HEK293 (cell line): ENCODE measurements at regions not wholly inside any gene's neighbourhood (a gene's known extent, or its start where the extent isn't known, plus 50 kb on each side); places are given as distances from the start of the nearest gene placed in this dataset.

Experiments used
- CTCF ChIA-PET: fragments of 350-600 bp; formaldehyde crosslinking; extraction: SDS; loops from one replicate; lab custom pipeline; 2021; ENCODE audit warnings: antibody characterized with exemption; lab: Yijun Ruan, JAX
- POLR2A ChIA-PET: fragments of 300-600 bp; formaldehyde crosslinking; extraction: SDS; loops from one replicate; lab custom pipeline; 2020; ENCODE audit warnings: antibody characterized with exemption, inconsistent platforms; lab: Yijun Ruan, JAX
- H3K27ac ChIP-seq: fragments of 200-500 bp; sonication (Bioruptor generic); 2 replicates; pipeline ENCODE4 v1.5.1; 2014; ENCODE audit warnings: low read depth, low read length, control low read depth, inconsistent platforms; ENCODE audit errors: extremely low read depth
- H3K36me3 ChIP-seq, 2 experiments: fragments of 200-500 bp in 1 of 2; sonication (Bioruptor generic) in 1 of 2; 1 replicate in 1 of 2; 2 replicates in 1 of 2; pipeline ENCODE4 v1.5.1; 2014 to 2017; ENCODE audit warnings: inconsistent platforms in 2 of 2, low read length in 2 of 2; ENCODE audit not compliant: control insufficient read depth in 2 of 2, insufficient read depth in 1 of 2
- H3K4me1 ChIP-seq: fragments of 200-500 bp; sonication (Bioruptor generic); 2 replicates; pipeline ENCODE4 v1.5.1; 2014; ENCODE audit warnings: mild to moderate bottlenecking, low read length, inconsistent platforms; ENCODE audit not compliant: control insufficient read depth, insufficient read depth
- H3K4me3 ChIP-seq: 2 replicates; pipeline ENCODE4 v1.5.1; 2011; ENCODE audit warnings: low read depth, mild to moderate bottlenecking, control low read depth, low read length, moderate library complexity
- H3K9me3 ChIP-seq: fragments of 200-500 bp; sonication (Bioruptor generic); 2 replicates; pipeline ENCODE4 v1.5.1; 2014; ENCODE audit warnings: low read depth, low read length, inconsistent platforms; ENCODE audit not compliant: control insufficient read depth, insufficient read depth
- GLI4 ChIP-seq: fragments of 450-650 bp; formaldehyde crosslinking; IDR thresholded peaks from 2 replicates; pipeline ENCODE4 v1.5.1; 2016; ENCODE audit warnings: missing biosample characterization, missing genetic modification characterization
- REPIN1 ChIP-seq: fragments of 450-650 bp; formaldehyde crosslinking; IDR thresholded peaks from 2 replicates; pipeline ENCODE4 v1.5.1; 2017; ENCODE audit warnings: missing biosample characterization, missing genetic modification characterization, low read depth
- SALL2 ChIP-seq: fragments of 450-650 bp; formaldehyde crosslinking; IDR thresholded peaks from 2 replicates; pipeline ENCODE4 v1.5.0; 2017; ENCODE audit warnings: missing biosample characterization, mild to moderate bottlenecking, missing genetic modification characterization, borderline replicate concordance
- SP3 ChIP-seq: fragments of 450-650 bp; formaldehyde crosslinking; IDR thresholded peaks from 2 replicates; pipeline ENCODE4 v1.5.1; 2016; ENCODE audit warnings: missing biosample characterization, missing genetic modification characterization
- ZFP41 ChIP-seq: fragments of 450-650 bp; formaldehyde crosslinking; IDR thresholded peaks from 2 replicates; pipeline ENCODE4 v1.5.1; 2016; ENCODE audit warnings: missing biosample characterization, missing genetic modification characterization, borderline replicate concordance
- ZNF10 ChIP-seq: fragments of 450-650 bp; formaldehyde crosslinking; IDR thresholded peaks from 2 replicates; pipeline ENCODE4 v1.5.1; 2017; ENCODE audit warnings: missing biosample characterization, missing genetic modification characterization
- ZNF146 ChIP-seq: fragments of 450-650 bp; formaldehyde crosslinking; IDR thresholded peaks from 2 replicates; pipeline ENCODE4 v1.5.1; 2016; ENCODE audit warnings: missing biosample characterization, missing genetic modification characterization
- ZNF214 ChIP-seq: fragments of 450-650 bp; formaldehyde crosslinking; IDR thresholded peaks from 2 replicates; pipeline ENCODE4 v1.5.1; 2017; ENCODE audit warnings: missing biosample characterization, mild to moderate bottlenecking, missing genetic modification characterization, borderline replicate concordance
- ZNF248 ChIP-seq: fragments of 450-650 bp; formaldehyde crosslinking; IDR thresholded peaks from 2 replicates; pipeline ENCODE4 v1.5.1; 2017; ENCODE audit warnings: missing biosample characterization, missing genetic modification characterization
- ZNF341 ChIP-seq: fragments of 450-650 bp; formaldehyde crosslinking; IDR thresholded peaks from 2 replicates; pipeline ENCODE4; 2016; ENCODE audit warnings: low read depth, missing biosample characterization, missing genetic modification characterization
- ZNF366 ChIP-seq: fragments of 450-650 bp; formaldehyde crosslinking; conservative IDR thresholded peaks from 2 replicates; pipeline ENCODE4 v1.5.1; 2016; ENCODE audit warnings: missing biosample characterization, missing genetic modification characterization
- ZNF37A ChIP-seq: fragments of 450-650 bp; IDR thresholded peaks from 2 replicates; pipeline ENCODE4 v1.5.1; 2018; ENCODE audit warnings: missing biosample characterization, missing genetic modification characterization
- ZNF621 ChIP-seq: fragments of 450-650 bp; formaldehyde crosslinking; IDR thresholded peaks from 2 replicates; pipeline ENCODE4 v1.5.1; 2017; ENCODE audit warnings: missing biosample characterization, missing genetic modification characterization
- ZNF626 ChIP-seq: fragments of 450-650 bp; sonication (Bioruptor Pico); formaldehyde crosslinking; IDR thresholded peaks from 2 replicates; pipeline ENCODE4 v1.5.1; 2018; ENCODE audit warnings: missing biosample characterization, missing genetic modification characterization, inconsistent platforms
- ZNF707 ChIP-seq: fragments of 450-650 bp; formaldehyde crosslinking; IDR thresholded peaks from 2 replicates; pipeline ENCODE4 v1.5.1; 2016; ENCODE audit warnings: missing biosample characterization, missing genetic modification characterization
- ZNF830 ChIP-seq: fragments of 450-650 bp; IDR thresholded peaks from 2 replicates; pipeline ENCODE4 v1.5.0; 2018; ENCODE audit warnings: missing biosample characterization, missing genetic modification characterization, low read depth, mild to moderate bottlenecking, moderate library complexity
- TF ChIP-seq, protein P1 (sequence below): fragments of 450-650 bp; formaldehyde crosslinking; IDR thresholded peaks from 2 replicates; pipeline ENCODE4 v1.5.1; 2016; ENCODE audit warnings: missing biosample characterization, missing genetic modification characterization, borderline replicate concordance
- TF ChIP-seq, protein P2 (sequence below): fragments of 450-650 bp; formaldehyde crosslinking; IDR thresholded peaks from 2 replicates; pipeline ENCODE4 v1.5.1; 2017; ENCODE audit warnings: missing biosample characterization, missing genetic modification characterization
- TF ChIP-seq, protein P3 (sequence below): fragments of 450-650 bp; formaldehyde crosslinking; conservative IDR thresholded peaks from 2 replicates; pipeline ENCODE4 v1.5.1; 2016; ENCODE audit warnings: low read depth, missing biosample characterization, missing genetic modification characterization
- TF ChIP-seq, protein P4 (sequence below): fragments of 450-650 bp; formaldehyde crosslinking; IDR thresholded peaks from 2 replicates; pipeline ENCODE4 v1.5.1; 2017; ENCODE audit warnings: missing biosample characterization, missing genetic modification characterization

DNA sequence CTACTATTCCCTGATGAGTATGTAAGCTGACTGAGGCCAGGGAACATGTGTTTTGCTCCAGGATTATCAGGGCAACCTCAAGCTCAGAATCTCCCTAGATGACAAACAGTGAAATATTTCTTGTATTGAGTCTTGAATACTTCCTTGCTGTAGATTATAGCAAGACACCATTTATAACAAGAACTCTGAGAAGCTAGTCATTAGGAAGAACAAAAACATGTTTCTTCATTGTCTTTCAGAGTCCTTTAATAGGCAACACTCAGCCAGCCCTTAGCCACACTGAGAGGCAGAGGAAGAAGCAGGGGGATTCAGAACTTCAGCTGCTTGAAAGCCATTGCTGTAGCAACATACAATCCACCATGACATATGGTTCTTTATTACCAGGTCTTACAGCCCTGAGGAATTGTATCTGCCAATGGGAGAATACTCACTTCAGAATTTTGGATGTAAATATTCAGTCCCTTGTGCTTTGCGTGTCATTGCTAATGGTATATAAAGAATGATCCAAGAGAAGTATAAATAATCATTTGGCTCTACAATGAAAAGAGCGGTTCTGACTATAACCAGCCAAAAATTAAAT is 117.5 kb upstream of the NCKAP5 start:
- H3K4me3 ChIP-seq: no peak overlapping the region
- CTCF ChIA-PET: no interaction called here
- TF ChIP-seq ZFP41 (tag by site-specific recombination) (no peak), ZNF341 (tag by site-specific recombination) (no peak), SP3 (tag by site-specific recombination) (no peak), ZNF214 (tag by site-specific recombination) (no peak), SALL2 (tag by site-specific recombination) (no peak)
- TF ChIP-seq, protein P1, sequence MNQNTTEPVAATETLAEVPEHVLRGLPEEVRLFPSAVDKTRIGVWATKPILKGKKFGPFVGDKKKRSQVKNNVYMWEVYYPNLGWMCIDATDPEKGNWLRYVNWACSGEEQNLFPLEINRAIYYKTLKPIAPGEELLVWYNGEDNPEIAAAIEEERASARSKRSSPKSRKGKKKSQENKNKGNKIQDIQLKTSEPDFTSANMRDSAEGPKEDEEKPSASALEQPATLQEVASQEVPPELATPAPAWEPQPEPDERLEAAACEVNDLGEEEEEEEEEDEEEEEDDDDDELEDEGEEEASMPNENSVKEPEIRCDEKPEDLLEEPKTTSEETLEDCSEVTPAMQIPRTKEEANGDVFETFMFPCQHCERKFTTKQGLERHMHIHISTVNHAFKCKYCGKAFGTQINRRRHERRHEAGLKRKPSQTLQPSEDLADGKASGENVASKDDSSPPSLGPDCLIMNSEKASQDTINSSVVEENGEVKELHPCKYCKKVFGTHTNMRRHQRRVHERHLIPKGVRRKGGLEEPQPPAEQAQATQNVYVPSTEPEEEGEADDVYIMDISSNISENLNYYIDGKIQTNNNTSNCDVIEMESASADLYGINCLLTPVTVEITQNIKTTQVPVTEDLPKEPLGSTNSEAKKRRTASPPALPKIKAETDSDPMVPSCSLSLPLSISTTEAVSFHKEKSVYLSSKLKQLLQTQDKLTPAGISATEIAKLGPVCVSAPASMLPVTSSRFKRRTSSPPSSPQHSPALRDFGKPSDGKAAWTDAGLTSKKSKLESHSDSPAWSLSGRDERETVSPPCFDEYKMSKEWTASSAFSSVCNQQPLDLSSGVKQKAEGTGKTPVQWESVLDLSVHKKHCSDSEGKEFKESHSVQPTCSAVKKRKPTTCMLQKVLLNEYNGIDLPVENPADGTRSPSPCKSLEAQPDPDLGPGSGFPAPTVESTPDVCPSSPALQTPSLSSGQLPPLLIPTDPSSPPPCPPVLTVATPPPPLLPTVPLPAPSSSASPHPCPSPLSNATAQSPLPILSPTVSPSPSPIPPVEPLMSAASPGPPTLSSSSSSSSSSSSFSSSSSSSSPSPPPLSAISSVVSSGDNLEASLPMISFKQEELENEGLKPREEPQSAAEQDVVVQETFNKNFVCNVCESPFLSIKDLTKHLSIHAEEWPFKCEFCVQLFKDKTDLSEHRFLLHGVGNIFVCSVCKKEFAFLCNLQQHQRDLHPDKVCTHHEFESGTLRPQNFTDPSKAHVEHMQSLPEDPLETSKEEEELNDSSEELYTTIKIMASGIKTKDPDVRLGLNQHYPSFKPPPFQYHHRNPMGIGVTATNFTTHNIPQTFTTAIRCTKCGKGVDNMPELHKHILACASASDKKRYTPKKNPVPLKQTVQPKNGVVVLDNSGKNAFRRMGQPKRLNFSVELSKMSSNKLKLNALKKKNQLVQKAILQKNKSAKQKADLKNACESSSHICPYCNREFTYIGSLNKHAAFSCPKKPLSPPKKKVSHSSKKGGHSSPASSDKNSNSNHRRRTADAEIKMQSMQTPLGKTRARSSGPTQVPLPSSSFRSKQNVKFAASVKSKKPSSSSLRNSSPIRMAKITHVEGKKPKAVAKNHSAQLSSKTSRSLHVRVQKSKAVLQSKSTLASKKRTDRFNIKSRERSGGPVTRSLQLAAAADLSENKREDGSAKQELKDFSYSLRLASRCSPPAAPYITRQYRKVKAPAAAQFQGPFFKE (tag by site-specific recombination): no peak
- TF ChIP-seq, protein P2, sequence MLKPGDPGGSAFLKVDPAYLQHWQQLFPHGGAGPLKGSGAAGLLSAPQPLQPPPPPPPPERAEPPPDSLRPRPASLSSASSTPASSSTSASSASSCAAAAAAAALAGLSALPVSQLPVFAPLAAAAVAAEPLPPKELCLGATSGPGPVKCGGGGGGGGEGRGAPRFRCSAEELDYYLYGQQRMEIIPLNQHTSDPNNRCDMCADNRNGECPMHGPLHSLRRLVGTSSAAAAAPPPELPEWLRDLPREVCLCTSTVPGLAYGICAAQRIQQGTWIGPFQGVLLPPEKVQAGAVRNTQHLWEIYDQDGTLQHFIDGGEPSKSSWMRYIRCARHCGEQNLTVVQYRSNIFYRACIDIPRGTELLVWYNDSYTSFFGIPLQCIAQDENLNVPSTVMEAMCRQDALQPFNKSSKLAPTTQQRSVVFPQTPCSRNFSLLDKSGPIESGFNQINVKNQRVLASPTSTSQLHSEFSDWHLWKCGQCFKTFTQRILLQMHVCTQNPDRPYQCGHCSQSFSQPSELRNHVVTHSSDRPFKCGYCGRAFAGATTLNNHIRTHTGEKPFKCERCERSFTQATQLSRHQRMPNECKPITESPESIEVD (tag by site-specific recombination): no peak
- TF ChIP-seq, protein P3, sequence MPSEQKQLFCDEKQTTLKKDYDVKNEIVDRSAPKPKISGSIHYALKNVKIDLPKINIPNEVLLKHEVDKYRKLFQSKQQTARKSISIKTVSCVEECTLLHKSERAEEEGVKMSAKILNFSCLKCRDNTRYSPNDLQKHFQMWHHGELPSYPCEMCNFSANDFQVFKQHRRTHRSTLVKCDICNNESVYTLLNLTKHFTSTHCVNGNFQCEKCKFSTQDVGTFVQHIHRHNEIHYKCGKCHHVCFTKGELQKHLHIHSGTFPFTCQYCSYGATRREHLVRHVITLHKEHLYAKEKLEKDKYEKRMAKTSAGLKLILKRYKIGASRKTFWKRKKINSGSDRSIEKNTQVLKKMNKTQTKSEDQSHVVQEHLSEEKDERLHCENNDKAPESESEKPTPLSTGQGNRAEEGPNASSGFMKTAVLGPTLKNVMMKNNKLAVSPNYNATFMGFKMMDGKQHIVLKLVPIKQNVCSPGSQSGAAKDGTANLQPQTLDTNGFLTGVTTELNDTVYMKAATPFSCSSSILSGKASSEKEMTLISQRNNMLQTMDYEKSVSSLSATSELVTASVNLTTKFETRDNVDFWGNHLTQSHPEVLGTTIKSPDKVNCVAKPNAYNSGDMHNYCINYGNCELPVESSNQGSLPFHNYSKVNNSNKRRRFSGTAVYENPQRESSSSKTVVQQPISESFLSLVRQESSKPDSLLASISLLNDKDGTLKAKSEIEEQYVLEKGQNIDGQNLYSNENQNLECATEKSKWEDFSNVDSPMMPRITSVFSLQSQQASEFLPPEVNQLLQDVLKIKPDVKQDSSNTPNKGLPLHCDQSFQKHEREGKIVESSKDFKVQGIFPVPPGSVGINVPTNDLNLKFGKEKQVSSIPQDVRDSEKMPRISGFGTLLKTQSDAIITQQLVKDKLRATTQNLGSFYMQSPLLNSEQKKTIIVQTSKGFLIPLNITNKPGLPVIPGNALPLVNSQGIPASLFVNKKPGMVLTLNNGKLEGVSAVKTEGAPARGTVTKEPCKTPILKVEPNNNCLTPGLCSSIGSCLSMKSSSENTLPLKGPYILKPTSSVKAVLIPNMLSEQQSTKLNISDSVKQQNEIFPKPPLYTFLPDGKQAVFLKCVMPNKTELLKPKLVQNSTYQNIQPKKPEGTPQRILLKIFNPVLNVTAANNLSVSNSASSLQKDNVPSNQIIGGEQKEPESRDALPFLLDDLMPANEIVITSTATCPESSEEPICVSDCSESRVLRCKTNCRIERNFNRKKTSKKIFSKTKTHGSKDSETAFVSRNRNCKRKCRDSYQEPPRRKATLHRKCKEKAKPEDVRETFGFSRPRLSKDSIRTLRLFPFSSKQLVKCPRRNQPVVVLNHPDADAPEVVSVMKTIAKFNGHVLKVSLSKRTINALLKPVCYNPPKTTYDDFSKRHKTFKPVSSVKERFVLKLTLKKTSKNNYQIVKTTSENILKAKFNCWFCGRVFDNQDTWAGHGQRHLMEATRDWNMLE (tag by site-specific recombination): no peak
- H3K36me3 ChIP-seq: no peaks in the 10 kb centered on the region
- H3K4me1 ChIP-seq: no peaks in the 10 kb centered on the region
- no peak overlapping the region for H3K27ac ChIP-seq
- H3K9me3 ChIP-seq: no peaks in the 10 kb centered on the region; the same call in 1 of the 2 replicates
- POLR2A ChIA-PET: no interaction called here

DNA sequence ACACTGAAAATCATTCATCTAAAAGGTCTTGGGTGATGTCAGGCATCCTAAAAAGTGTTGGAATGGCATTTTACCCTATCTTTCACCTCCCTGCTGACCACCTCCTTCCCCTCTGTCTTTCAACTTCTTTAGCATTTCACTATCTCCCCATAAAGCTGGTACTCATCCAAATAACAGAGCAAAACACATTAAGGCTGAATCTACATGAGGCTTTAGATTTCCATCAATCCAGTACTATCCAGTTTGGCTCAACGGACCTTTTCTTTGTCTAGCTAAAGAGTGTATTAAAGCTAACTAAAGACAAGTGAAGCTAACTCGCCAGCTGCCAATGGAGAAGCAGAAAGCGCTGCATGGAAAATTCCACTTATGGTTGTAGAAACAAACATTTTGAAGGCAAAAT is 122.5 kb upstream of the NCKAP5 start:
- H3K4me3 ChIP-seq: no peak overlapping the region
- H3K9me3 ChIP-seq: no peaks in the 10 kb centered on the region; the same call in 1 of the 2 replicates
- H3K4me1 ChIP-seq: 0 out of 2 replicates have a peak, but pooled peaks cover 5% of the 10 kb centered on the region
- H3K36me3 ChIP-seq: no peaks in the 10 kb centered on the region
- ChIA-PET CTCF (interaction anchor here (0.8 to 1.7 kb wide), 2 partner anchors 89 to 129 kb away, joined by 3 read pairs; no protein-coding TSS in a partner anchor), POLR2A (no interaction called here)
- no peak overlapping the region for H3K27ac ChIP-seq
- TF ChIP-seq, protein P4, sequence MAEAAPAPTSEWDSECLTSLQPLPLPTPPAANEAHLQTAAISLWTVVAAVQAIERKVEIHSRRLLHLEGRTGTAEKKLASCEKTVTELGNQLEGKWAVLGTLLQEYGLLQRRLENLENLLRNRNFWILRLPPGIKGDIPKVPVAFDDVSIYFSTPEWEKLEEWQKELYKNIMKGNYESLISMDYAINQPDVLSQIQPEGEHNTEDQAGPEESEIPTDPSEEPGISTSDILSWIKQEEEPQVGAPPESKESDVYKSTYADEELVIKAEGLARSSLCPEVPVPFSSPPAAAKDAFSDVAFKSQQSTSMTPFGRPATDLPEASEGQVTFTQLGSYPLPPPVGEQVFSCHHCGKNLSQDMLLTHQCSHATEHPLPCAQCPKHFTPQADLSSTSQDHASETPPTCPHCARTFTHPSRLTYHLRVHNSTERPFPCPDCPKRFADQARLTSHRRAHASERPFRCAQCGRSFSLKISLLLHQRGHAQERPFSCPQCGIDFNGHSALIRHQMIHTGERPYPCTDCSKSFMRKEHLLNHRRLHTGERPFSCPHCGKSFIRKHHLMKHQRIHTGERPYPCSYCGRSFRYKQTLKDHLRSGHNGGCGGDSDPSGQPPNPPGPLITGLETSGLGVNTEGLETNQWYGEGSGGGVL: no peak
- TF ChIP-seq ZNF37A (tag by site-specific recombination) (no peak), REPIN1 (tag by site-specific recombination) (no peak), ZNF830 (tag by site-specific recombination) (no peak), GLI4 (no peak), ZNF621 (tag by site-specific recombination) (no peak), ZNF10 (tag by site-specific recombination) (no peak), ZNF248 (tag by site-specific recombination) (no peak), ZNF707 (tag by site-specific recombination) (no peak), ZNF366 (no peak), ZNF626 (tag by site-specific recombination) (no peak), ZNF146 (tag by site-specific recombination) (no peak)
